OCI-LY1 (cell line): ENCODE measurements at regions not wholly inside any gene's neighbourhood (a gene's known extent, or its start where the extent isn't known, plus 50 kb on each side); places are given as distances from the start of the nearest gene placed in this dataset.

ENCODE experiments used
- H2AFZ ChIP-seq: fragments of 200-600 bp; sonication (generic), shearing (Covaris generic); 2 replicates; pipeline ENCODE4 v1.6.0; 2014; ENCODE audit warnings: antibody characterized with exemption, mild to moderate bottlenecking, low read length
- H3F3A ChIP-seq: fragments of 200-600 bp; sonication (generic), shearing (Covaris generic); 2 replicates; pipeline ENCODE4 v1.6.0; 2014; ENCODE audit warnings: mild to moderate bottlenecking, antibody characterized with exemption, low read length, moderate library complexity; ENCODE audit not compliant: insufficient read depth
- H3K27ac ChIP-seq: fragments of 200-600 bp; sonication (generic); 2 replicates; pipeline ENCODE4 v1.5.1; 2014; ENCODE audit warnings: low read length, mixed run types, mild to moderate bottlenecking, low read depth; ENCODE audit not compliant: poor library complexity, severe bottlenecking
- H3K27me3 ChIP-seq: fragments of 200-600 bp; sonication (generic); 2 replicates; pipeline ENCODE4 v1.6.0; 2014; ENCODE audit warnings: antibody characterized with exemption, mild to moderate bottlenecking, low read length, moderate library complexity; ENCODE audit not compliant: insufficient read depth
- H3K36me3 ChIP-seq: fragments of 200-600 bp; sonication (generic); 2 replicates; pipeline ENCODE4 v1.6.1; 2014; ENCODE audit warnings: mild to moderate bottlenecking, antibody characterized with exemption, low read length, moderate library complexity, mixed read lengths; ENCODE audit not compliant: insufficient read depth
- H3K4me1 ChIP-seq: fragments of 200-600 bp; sonication (generic); 2 replicates; pipeline ENCODE4 v1.5.1; 2014; ENCODE audit warnings: mild to moderate bottlenecking, low read length, moderate library complexity; ENCODE audit not compliant: insufficient read depth, severe bottlenecking
- H3K4me2 ChIP-seq: fragments of 200-600 bp; sonication (generic), shearing (Covaris generic); 2 replicates; pipeline ENCODE4 v1.6.1; 2014; ENCODE audit warnings: low read length
- H3K4me3 ChIP-seq: fragments of 200-600 bp; sonication (generic); 2 replicates; pipeline ENCODE4 v1.5.1; 2014; ENCODE audit warnings: low read length, low read depth, mild to moderate bottlenecking, mixed read lengths; ENCODE audit not compliant: poor library complexity, severe bottlenecking
- H3K79me2 ChIP-seq: fragments of 200-600 bp; shearing (Covaris generic); 2 replicates; pipeline ENCODE4 v1.6.1; 2016; ENCODE audit warnings: mixed run types, low read length, mixed read lengths; ENCODE audit not compliant: insufficient read depth
- H3K9ac ChIP-seq: fragments of 200-600 bp; sonication (generic), shearing (Covaris generic); 2 replicates; pipeline ENCODE4 v1.6.1; 2014; ENCODE audit warnings: mild to moderate bottlenecking, low read length, mixed read lengths
- H3K9me2 ChIP-seq: fragments of 200-600 bp; sonication (generic), shearing (Covaris generic); 2 replicates; pipeline ENCODE4 v1.6.1; 2014; ENCODE audit warnings: low read depth, mild to moderate bottlenecking, low read length, mixed read lengths
- H3K9me3 ChIP-seq: fragments of 200-600 bp; shearing (Covaris generic); 2 replicates; pipeline ENCODE4 v1.6.1; 2014; ENCODE audit warnings: low read length, mixed read lengths
- H4K20me1 ChIP-seq: fragments of 200-600 bp; sonication (generic), shearing (Covaris generic); 2 replicates; pipeline ENCODE4 v1.6.0; 2016; ENCODE audit warnings: mild to moderate bottlenecking, low read length; ENCODE audit not compliant: insufficient read depth
- CTCF ChIP-seq: fragments of 200-600 bp; sonication (generic), shearing (Covaris generic); IDR thresholded peaks from 2 replicates; pipeline ENCODE4 v1.5.1; 2017; ENCODE audit warnings: mild to moderate bottlenecking, antibody characterized with exemption, low read length, moderate library complexity, mixed read lengths
- EZH2 ChIP-seq: fragments of 200-600 bp; sonication (generic), shearing (Covaris generic); IDR thresholded peaks from 2 replicates; pipeline ENCODE4 v1.8.0; 2017; ENCODE audit warnings: borderline replicate concordance, mixed run types, mild to moderate bottlenecking, antibody characterized with exemption, low read length, moderate library complexity, mixed read lengths

DNA sequence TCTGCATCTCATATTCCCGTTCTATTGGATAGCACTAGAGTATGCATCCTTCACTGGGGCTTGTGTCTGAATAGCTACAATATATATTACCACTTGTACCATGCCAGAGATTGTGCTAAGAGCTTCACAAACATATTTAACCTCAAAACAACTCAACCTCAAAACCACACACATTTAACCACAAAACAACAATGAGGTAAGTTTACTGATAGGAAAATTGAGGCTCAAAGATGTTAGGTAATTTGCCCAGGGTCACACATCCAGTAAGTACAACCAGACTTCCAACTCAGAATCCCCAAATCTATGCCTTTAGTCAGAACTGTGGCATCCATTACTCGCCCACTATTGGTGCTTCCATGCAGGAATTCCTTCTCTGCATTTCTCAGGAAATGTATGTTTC, 220.0 kb downstream of the FAM43A start:
- no peaks in the 10 kb centered on the region for H3K36me3 ChIP-seq
- H3F3A ChIP-seq, result no peaks in the 10 kb centered on the region
- TF ChIP-seq CTCF, result no peak
- H3K27ac ChIP-seq, result no peak overlapping the region
- no peak overlapping the region for H3K9ac ChIP-seq
- no peaks in the 10 kb centered on the region for H4K20me1 ChIP-seq
- no peaks in the 10 kb centered on the region for H3K4me1 ChIP-seq
- no peak overlapping the region for H2AFZ ChIP-seq
- no peak overlapping the region for H3K4me2 ChIP-seq
- no peaks in the 10 kb centered on the region for H3K9me2 ChIP-seq
- no peaks in the 10 kb centered on the region for H3K79me2 ChIP-seq
- peaks cover 6% of the 10 kb centered on the region; the same call in 1 of the 2 replicates for H3K9me3 ChIP-seq
- H3K4me3 ChIP-seq, result no peak overlapping the region
- no peaks in the 10 kb centered on the region for H3K27me3 ChIP-seq

DNA sequence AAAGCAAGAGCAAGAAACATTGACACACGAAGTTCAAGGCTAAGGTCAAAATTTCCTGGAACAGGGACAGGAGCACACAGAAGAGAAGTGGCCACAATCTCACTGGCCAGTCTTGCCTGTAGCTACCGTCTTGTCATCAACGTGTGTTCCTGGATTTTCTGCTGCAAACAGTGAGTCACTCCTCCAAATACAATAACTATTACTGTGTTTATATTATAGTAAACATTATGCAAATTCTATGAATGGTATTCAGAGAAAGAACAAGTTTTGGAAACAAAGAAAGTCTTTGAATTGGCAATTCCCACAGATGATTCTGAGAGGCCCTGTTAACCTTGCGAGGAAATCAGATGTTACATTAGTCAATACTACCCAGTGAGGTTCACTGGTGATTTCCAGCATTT, 220.5 kb downstream of the FAM43A start:
- H3K4me2 ChIP-seq, result no peak overlapping the region
- peaks cover 6% of the 10 kb centered on the region; the same call in 1 of the 2 replicates for H3K9me3 ChIP-seq
- H3K9ac ChIP-seq, result no peak overlapping the region
- no peaks in the 10 kb centered on the region for H4K20me1 ChIP-seq
- H3F3A ChIP-seq, result no peaks in the 10 kb centered on the region
- H2AFZ ChIP-seq, result no peak overlapping the region
- H3K4me3 ChIP-seq, result no peak overlapping the region
- no peaks in the 10 kb centered on the region for H3K79me2 ChIP-seq
- H3K4me1 ChIP-seq, result no peaks in the 10 kb centered on the region
- H3K27me3 ChIP-seq, result no peaks in the 10 kb centered on the region
- H3K27ac ChIP-seq, result no peak overlapping the region
- H3K36me3 ChIP-seq, result no peaks in the 10 kb centered on the region
- no peaks in the 10 kb centered on the region for H3K9me2 ChIP-seq
- TF ChIP-seq CTCF (no peak), EZH2 (no peak)

- H3K79me2 ChIP-seq, result no peaks in the 10 kb centered on the region
- no peaks in the 10 kb centered on the region for H3K9me2 ChIP-seq
- H4K20me1 ChIP-seq, result no peaks in the 10 kb centered on the region
- no peak overlapping the region for H3K27ac ChIP-seq
- no peak overlapping the region for H2AFZ ChIP-seq
- no peak overlapping the region for H3K4me2 ChIP-seq
- H3K9ac ChIP-seq, result no peak overlapping the region
- no peaks in the 10 kb centered on the region for H3K27me3 ChIP-seq
- H3F3A ChIP-seq, result no peaks in the 10 kb centered on the region
- peaks cover 6% of the 10 kb centered on the region; the same call in 1 of the 2 replicates for H3K9me3 ChIP-seq
- no peaks in the 10 kb centered on the region for H3K36me3 ChIP-seq
- no peak for TF ChIP-seq EZH2
- no peak for TF ChIP-seq CTCF
- no peak overlapping the region for H3K4me3 ChIP-seq
- no peaks in the 10 kb centered on the region for H3K4me1 ChIP-seq
These were observed 221.4 kb downstream of the FAM43A start for GRCh38 chr3:194906970-194907629.
